ENCODE measurements at regions not wholly inside any gene's neighbourhood (a gene's known extent, or its start where the extent isn't known, plus 50 kb on each side); places are given as distances from the start of the nearest gene placed in this dataset.

- no peak overlapping the region for H3K27ac Mint-ChIP-seq
- H3K4me1 Mint-ChIP-seq (ENCODE audit: low read depth in 2 of 2) = no peaks in the 10 kb centered on the region
- ATAC-seq (replicated peaks) = no peak
- H3K36me3 Mint-ChIP-seq (ENCODE audit: insufficient read depth) = no peaks in the 10 kb centered on the region
- H3K9me3 Mint-ChIP-seq = no peaks in the 10 kb centered on the region
- peaks cover 0 to 12% of the 10 kb centered on the region in 2 donors for H3K27me3 Mint-ChIP-seq
- DNase-seq = no peak
- H3K4me3 Mint-ChIP-seq = no peak overlapping the region
Measured at GRCh38 chrX:37946197-37946596, 60.2 kb upstream of the SYTL5 start.

GRCh38 chrX:37955273-37955672, 51.1 kb upstream of the SYTL5 start:
- DNase-seq = no peak
- Mint-ChIP-seq H3K27ac (no peak overlapping the region), H3K4me1 (ENCODE audit: low read depth in 2 of 2) (peaks cover 0 to 2% of the 10 kb centered on the region in 2 donors), H3K9me3 (no peaks in the 10 kb centered on the region), H3K27me3 (peaks cover 0 to 3% of the 10 kb centered on the region in 2 donors), H3K4me3 (no peak overlapping the region), H3K36me3 (ENCODE audit: insufficient read depth) (no peaks in the 10 kb centered on the region)
- ATAC-seq (replicated peaks) = no peak

- no peak for ATAC-seq (replicated peaks)
- Mint-ChIP-seq H3K27me3 (peaks cover 0 to 5% of the 10 kb centered on the region in 2 donors), H3K9me3 (no peaks in the 10 kb centered on the region), H3K4me1 (ENCODE audit: low read depth in 2 of 2) (peaks cover 0 to 5% of the 10 kb centered on the region in 2 donors), H3K27ac (no peak overlapping the region), H3K4me3 (no peak overlapping the region), H3K36me3 (ENCODE audit: insufficient read depth) (no peaks in the 10 kb centered on the region)
- no peak for DNase-seq
Measured at GRCh38 chrX:37956223-37956622, 50.1 kb upstream of the SYTL5 start.
